ENCODE measurements at regions not wholly inside any gene's neighbourhood (a gene's known extent, or its start where the extent isn't known, plus 50 kb on each side); places are given as distances from the start of the nearest gene placed in this dataset.
A peak's percentile ranks its signal among the peaks of the same experiment; 100 is the strongest.
"Not testable (repeated sequence)": the region's sequence is repeated elsewhere in the genome, so short reads cannot be mapped to it uniquely, and the experiment has no call there.

- DNase-seq (ENCODE audit: low spot score) = no peak
Observed at GRCh38 chr11:130526846-130527245, 78.4 kb downstream of the ADAMTS15 start.

- peak; percentile 69 for DNase-seq (ENCODE audit: low spot score)
Observed at GRCh38 chr11:130527636-130528297, 79.3 kb downstream of the ADAMTS15 start.

- DNase-seq (ENCODE audit: low spot score) = peak; percentile 64
Observed at GRCh38 chr11:130528298-130529261, 80.1 kb downstream of the ADAMTS15 start.

GRCh38 chr11:130529366-130529765, 80.9 kb downstream of the ADAMTS15 start:
- DNase-seq (ENCODE audit: low spot score) = no peak

GRCh38 chr11:130531061-130531460, 82.6 kb downstream of the ADAMTS15 start:
- DNase-seq (ENCODE audit: low spot score) = peak; percentile 41

- DNase-seq (ENCODE audit: low spot score) = no peak
Observed at GRCh38 chr11:130533113-130533798, 84.8 kb downstream of the ADAMTS15 start.

- no peak for DNase-seq (ENCODE audit: low spot score)
Observed at GRCh38 chr11:130533871-130534270, 85.4 kb downstream of the ADAMTS15 start.

- DNase-seq (ENCODE audit: low spot score) = no peak
Observed at GRCh38 chr11:130534551-130534950, 86.1 kb downstream of the ADAMTS15 start.

GRCh38 chr11:130535520-130535919, 87.1 kb downstream of the ADAMTS15 start:
- DNase-seq (ENCODE audit: low spot score) = no peak

- no peak for DNase-seq (ENCODE audit: low spot score)
Observed at GRCh38 chr11:130536106-130537040, 87.9 kb downstream of the ADAMTS15 start.

GRCh38 chr11:130539680-130540079, 91.2 kb downstream of the ADAMTS15 start:
- DNase-seq (ENCODE audit: low spot score) = not testable (repeated sequence)

GRCh38 chr11:130544266-130544665, 95.8 kb downstream of the ADAMTS15 start:
- no peak for DNase-seq (ENCODE audit: low spot score)

- no peak for DNase-seq (ENCODE audit: low spot score)
Observed at GRCh38 chr11:130545449-130546072, 97.1 kb downstream of the ADAMTS15 start.

- DNase-seq (ENCODE audit: low spot score) = no peak
Observed at GRCh38 chr11:130546438-130546837, 98.0 kb downstream of the ADAMTS15 start.

GRCh38 chr11:130546901-130547694, 98.7 kb downstream of the ADAMTS15 start:
- DNase-seq (ENCODE audit: low spot score) = no peak

GRCh38 chr11:130547761-130548490, 99.5 kb downstream of the ADAMTS15 start:
- DNase-seq (ENCODE audit: low spot score) = no peak

GRCh38 chr11:130548491-130548833, 100.0 kb downstream of the ADAMTS15 start:
- no peak for DNase-seq (ENCODE audit: low spot score)

- no peak for DNase-seq (ENCODE audit: low spot score)
Observed at GRCh38 chr11:130549393-130549999, 101.1 kb downstream of the ADAMTS15 start.

GRCh38 chr11:130550150-130550549, 101.7 kb downstream of the ADAMTS15 start:
- DNase-seq (ENCODE audit: low spot score) = no peak

Measured in SW480 (cell line).